ENCODE measurements at regions not wholly inside any gene's neighbourhood (a gene's known extent, or its start where the extent isn't known, plus 50 kb on each side); places are given as distances from the start of the nearest gene placed in this dataset.

- no peak overlapping the region for H3K4me3 ChIP-seq (ENCODE audit: low read depth, low read length)
- no peak for DNase-seq (ENCODE audit: low read depth)
- no peak for TF ChIP-seq CTCF (IDR thresholded peaks at IDR 0.05; ENCODE audit: control insufficient read depth, extremely low read depth, insufficient read depth)
These were observed 70.1 kb downstream of the SPANXN4 start for GRCh38 chrX:143095816-143096215.

GRCh38 chrX:143095321-143095720, 69.6 kb downstream of the SPANXN4 start:
- no peak for DNase-seq (ENCODE audit: low read depth)

GRCh38 chrX:143094417-143095023, 68.8 kb downstream of the SPANXN4 start:
- no peak for DNase-seq (ENCODE audit: low read depth)
- no peak overlapping the region for H3K4me3 ChIP-seq (ENCODE audit: low read depth, low read length)
- TF ChIP-seq CTCF (IDR thresholded peaks at IDR 0.05; ENCODE audit: control insufficient read depth, extremely low read depth, insufficient read depth): no peak

More at GRCh38 chrX:143095321-143095720, 69.6 kb downstream of the SPANXN4 start:
- no peak overlapping the region for H3K4me3 ChIP-seq (ENCODE audit: low read depth, low read length)
- no peak for TF ChIP-seq CTCF (IDR thresholded peaks at IDR 0.05; ENCODE audit: control insufficient read depth, extremely low read depth, insufficient read depth)

Data from LNCaP clone FGC (cell line).